ENCODE measurements at regions not wholly inside any gene's neighbourhood (a gene's known extent, or its start where the extent isn't known, plus 50 kb on each side); places are given as distances from the start of the nearest gene placed in this dataset.

- no peak for TF ChIP-seq NR1H2 (CRISPR knock-in tag; IDR thresholded peaks at IDR 0.05)
Measured at GRCh38 chr13:88257706-88258105, 586.5 kb downstream of the SLITRK5 start (continued).

- DNase-seq (ENCODE audit: low spot score) (no peak), ATAC-seq (no peak)
- Mint-ChIP-seq H3K9me3 (peaks cover 3% of the 10 kb centered on the region; the same call in 1 of the 2 replicates), H3K36me3 (no peaks in the 10 kb centered on the region), H3K4me3 (no peak overlapping the region), H3K27me3 (ENCODE audit: low read depth) (no peaks in the 10 kb centered on the region), H3K27ac (no peak overlapping the region), H3K4me1 (peaks cover 13% of the 10 kb centered on the region)
- ChIA-PET CTCF (no interaction called here), POLR2A (no interaction called here)
- TF ChIP-seq SP1 (CRISPR knock-in tag; conservative IDR thresholded peaks at IDR 0.05) (no peak), TEAD1 (CRISPR knock-in tag; IDR thresholded peaks at IDR 0.05) (no peak), ZNF423 (CRISPR knock-in tag; IDR thresholded peaks at IDR 0.05) (no peak), ZNF317 (CRISPR knock-in tag; IDR thresholded peaks at IDR 0.05; ENCODE audit: borderline replicate concordance, low read depth) (no peak), ZBTB21 (CRISPR knock-in tag; IDR thresholded peaks at IDR 0.05; ENCODE audit: borderline replicate concordance) (no peak), FOXJ3 (CRISPR knock-in tag; IDR thresholded peaks at IDR 0.05; ENCODE audit: borderline replicate concordance) (no peak), ERG (CRISPR knock-in tag; IDR thresholded peaks at IDR 0.05) (no peak), GRHL2 (CRISPR knock-in tag; IDR thresholded peaks at IDR 0.05; ENCODE audit: insufficient replicate concordance, severe bottlenecking) (no peak), CREM (CRISPR knock-in tag; IDR thresholded peaks at IDR 0.05) (no peak)
- TF ChIP-seq, protein P1, sequence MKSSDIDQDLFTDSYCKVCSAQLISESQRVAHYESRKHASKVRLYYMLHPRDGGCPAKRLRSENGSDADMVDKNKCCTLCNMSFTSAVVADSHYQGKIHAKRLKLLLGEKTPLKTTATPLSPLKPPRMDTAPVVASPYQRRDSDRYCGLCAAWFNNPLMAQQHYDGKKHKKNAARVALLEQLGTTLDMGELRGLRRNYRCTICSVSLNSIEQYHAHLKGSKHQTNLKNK (CRISPR knock-in tag; IDR thresholded peaks at IDR 0.05), result no peak
Measured at GRCh38 chr13:88263808-88264207, 592.6 kb downstream of the SLITRK5 start.

DNA sequence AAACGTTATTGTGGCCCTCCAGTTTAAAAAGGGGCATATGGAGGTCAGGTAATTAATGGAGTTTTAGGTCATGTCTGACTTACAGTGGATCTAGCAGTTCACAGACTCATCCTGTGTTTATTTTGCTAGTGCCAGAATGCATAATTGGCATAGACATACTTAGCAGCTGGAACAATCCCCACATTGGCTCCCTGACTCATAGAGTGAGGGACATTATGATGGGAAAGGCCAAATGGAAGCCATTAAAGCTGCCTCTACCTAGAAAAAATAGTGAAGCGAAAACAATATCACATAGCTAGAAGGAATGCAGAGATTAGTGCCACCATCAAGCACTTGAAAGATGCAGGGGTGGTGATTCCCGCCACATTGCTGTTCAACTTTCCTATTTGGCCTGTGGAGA, 610.7 kb downstream of the SLITRK5 start:
- ChIA-PET POLR2A (no interaction called here), CTCF (no interaction called here)
- Mint-ChIP-seq H3K27ac (no peak overlapping the region), H3K4me1 (no peaks in the 10 kb centered on the region), H3K36me3 (peaks cover 29% of the 10 kb centered on the region), H3K27me3 (ENCODE audit: low read depth) (no peaks in the 10 kb centered on the region; the same call in 1 of the 2 replicates), H3K4me3 (no peak overlapping the region), H3K9me3 (peaks cover 50% of the 10 kb centered on the region)
- DNase-seq (ENCODE audit: low spot score) (no peak), ATAC-seq (no peak)
- no peak for TF ChIP-seq ZNF263 (CRISPR knock-in tag; IDR thresholded peaks at IDR 0.05; ENCODE audit: low read depth)
- no peak for TF ChIP-seq ERG (CRISPR knock-in tag; IDR thresholded peaks at IDR 0.05)
- no peak for TF ChIP-seq AFF4 (CRISPR knock-in tag; IDR thresholded peaks at IDR 0.05; ENCODE audit: borderline replicate concordance)
- TF ChIP-seq KAT7 (CRISPR knock-in tag; IDR thresholded peaks at IDR 0.05; ENCODE audit: borderline replicate concordance), result no peak
- TF ChIP-seq ZNF121 (CRISPR knock-in tag; IDR thresholded peaks at IDR 0.05), result no peak
- no peak for TF ChIP-seq MAX (CRISPR knock-in tag; IDR thresholded peaks at IDR 0.05)
- TF ChIP-seq ATF1 (CRISPR knock-in tag; IDR thresholded peaks at IDR 0.05), result no peak
- no peak for TF ChIP-seq AR (CRISPR knock-in tag; IDR thresholded peaks at IDR 0.05)
- no peak for TF ChIP-seq HMGXB4 (CRISPR knock-in tag; IDR thresholded peaks at IDR 0.05)
- TF ChIP-seq ZSCAN18 (CRISPR knock-in tag; IDR thresholded peaks at IDR 0.05), result no peak
